ENCODE measurements at regions not wholly inside any gene's neighbourhood (a gene's known extent, or its start where the extent isn't known, plus 50 kb on each side); places are given as distances from the start of the nearest gene placed in this dataset.

DNA sequence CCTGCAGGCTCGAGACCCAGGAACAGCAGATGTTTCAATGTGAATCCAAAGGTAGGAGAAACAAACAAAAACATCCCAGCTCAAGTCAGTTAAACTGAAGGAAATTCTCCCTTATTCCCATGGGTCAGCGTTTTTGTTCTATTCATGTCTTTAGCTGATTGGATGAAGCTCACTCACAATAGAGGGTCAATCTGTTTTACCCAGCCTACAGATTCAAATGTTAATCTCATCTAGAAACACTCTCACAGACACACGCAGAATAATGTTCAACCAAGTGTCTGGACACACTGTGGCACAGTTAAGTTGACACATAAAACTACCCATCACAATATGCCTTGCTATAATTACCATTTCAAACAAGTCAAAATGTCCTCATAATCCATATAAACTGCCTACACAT, 180.6 kb upstream of the CDH8 start:
- Histone ChIP-seq H3K36me3 (no peaks in the 10 kb centered on the region), H3K27ac (no peak overlapping the region), H3K27me3 (ENCODE audit: insufficient read depth, low read depth, severe bottlenecking) (peaks cover 17% of the 10 kb centered on the region), H3K4me3 (ENCODE audit: low read depth, low read length) (no peak overlapping the region), H3K9me3 (ENCODE audit: severe bottlenecking) (no peaks in the 10 kb centered on the region)
- no peak for DNase-seq
- TF ChIP-seq, protein P1, sequence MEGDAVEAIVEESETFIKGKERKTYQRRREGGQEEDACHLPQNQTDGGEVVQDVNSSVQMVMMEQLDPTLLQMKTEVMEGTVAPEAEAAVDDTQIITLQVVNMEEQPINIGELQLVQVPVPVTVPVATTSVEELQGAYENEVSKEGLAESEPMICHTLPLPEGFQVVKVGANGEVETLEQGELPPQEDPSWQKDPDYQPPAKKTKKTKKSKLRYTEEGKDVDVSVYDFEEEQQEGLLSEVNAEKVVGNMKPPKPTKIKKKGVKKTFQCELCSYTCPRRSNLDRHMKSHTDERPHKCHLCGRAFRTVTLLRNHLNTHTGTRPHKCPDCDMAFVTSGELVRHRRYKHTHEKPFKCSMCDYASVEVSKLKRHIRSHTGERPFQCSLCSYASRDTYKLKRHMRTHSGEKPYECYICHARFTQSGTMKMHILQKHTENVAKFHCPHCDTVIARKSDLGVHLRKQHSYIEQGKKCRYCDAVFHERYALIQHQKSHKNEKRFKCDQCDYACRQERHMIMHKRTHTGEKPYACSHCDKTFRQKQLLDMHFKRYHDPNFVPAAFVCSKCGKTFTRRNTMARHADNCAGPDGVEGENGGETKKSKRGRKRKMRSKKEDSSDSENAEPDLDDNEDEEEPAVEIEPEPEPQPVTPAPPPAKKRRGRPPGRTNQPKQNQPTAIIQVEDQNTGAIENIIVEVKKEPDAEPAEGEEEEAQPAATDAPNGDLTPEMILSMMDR (IDR thresholded peaks at IDR 0.05; ENCODE audit: low read depth, low read length), result no peak

DNA sequence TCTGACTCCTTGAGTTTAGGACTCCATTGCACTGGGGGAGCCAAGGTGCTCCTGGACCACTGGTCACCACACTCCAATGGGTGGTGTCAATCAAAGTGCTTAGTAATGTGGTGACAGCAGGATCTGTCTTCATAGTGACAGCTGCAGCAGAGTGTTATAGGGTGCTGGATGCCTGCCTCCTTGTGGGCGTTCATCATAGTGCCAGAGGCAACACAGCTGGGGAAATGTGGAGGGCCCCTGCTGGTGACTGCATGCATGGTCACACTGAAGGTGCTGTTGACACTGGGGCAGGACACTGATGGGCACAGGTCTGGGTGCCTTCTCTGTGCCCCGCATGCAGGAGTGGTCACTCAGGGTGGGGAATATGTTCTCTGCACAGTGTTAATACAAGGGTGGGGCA, 177.5 kb upstream of the CDH8 start:
- TF ChIP-seq, protein P1 (IDR thresholded peaks at IDR 0.05; ENCODE audit: low read depth, low read length), result peak; percentile 55
- H3K36me3 ChIP-seq, result no peaks in the 10 kb centered on the region
- H3K4me3 ChIP-seq (ENCODE audit: low read depth, low read length), result no peak overlapping the region
- DNase-seq, result peak; percentile 9
- H3K27ac ChIP-seq, result no peak overlapping the region
- peaks cover 10% of the 10 kb centered on the region for H3K27me3 ChIP-seq (ENCODE audit: insufficient read depth, low read depth, severe bottlenecking)
- H3K9me3 ChIP-seq (ENCODE audit: severe bottlenecking), result no peaks in the 10 kb centered on the region

DNA sequence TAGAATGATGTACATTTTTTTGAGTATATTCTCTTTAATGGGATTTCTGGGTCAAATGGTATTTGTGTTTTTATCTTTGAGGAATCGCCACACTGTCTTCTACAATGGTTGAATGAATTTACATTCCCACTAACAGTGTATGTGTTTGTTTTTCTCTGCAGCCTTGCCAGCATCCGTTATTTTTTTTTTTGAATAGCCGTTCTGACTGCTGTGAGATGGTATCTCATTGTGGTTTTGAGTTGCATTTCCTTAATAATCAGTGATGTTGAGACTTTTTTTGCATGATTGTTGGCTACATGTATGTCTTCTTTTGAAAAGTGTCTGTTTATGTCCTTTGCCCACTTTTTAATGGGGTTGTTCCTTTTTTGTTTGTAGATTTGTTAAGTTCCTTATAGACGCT, 172.7 kb upstream of the CDH8 start:
- Histone ChIP-seq H3K9me3 (ENCODE audit: severe bottlenecking) (no peaks in the 10 kb centered on the region), H3K27ac (no peak overlapping the region), H3K4me3 (ENCODE audit: low read depth, low read length) (no peak overlapping the region), H3K27me3 (ENCODE audit: insufficient read depth, low read depth, severe bottlenecking) (peaks cover 8% of the 10 kb centered on the region), H3K36me3 (no peaks in the 10 kb centered on the region)
- TF ChIP-seq, protein P1 (IDR thresholded peaks at IDR 0.05; ENCODE audit: low read depth, low read length), result no peak
- no peak for DNase-seq

DNA sequence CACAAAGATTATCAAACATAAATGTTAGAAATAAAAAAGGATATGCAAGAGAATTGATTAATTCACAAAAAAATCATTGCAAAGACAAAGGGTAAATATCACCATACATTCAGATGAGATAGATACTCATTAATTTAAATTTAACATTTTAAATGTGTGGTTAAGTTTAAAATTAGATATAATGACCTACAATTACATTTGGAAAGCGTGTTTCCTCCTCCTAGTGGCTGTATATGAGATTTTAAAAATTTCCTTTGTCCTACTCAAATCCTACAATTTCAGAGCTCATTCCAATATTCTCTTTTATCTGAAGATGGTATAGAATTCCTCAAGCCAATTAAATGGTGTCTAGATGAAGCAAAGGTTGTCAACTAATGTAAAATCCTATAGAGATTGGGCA, 169.2 kb upstream of the CDH8 start:
- TF ChIP-seq, protein P1 (IDR thresholded peaks at IDR 0.05; ENCODE audit: low read depth, low read length), result no peak
- Histone ChIP-seq H3K27me3 (ENCODE audit: insufficient read depth, low read depth, severe bottlenecking) (peaks cover 31% of the 10 kb centered on the region), H3K27ac (no peak overlapping the region), H3K9me3 (ENCODE audit: severe bottlenecking) (no peaks in the 10 kb centered on the region), H3K4me3 (ENCODE audit: low read depth, low read length) (no peak overlapping the region), H3K36me3 (no peaks in the 10 kb centered on the region)
- no peak for DNase-seq

DNA sequence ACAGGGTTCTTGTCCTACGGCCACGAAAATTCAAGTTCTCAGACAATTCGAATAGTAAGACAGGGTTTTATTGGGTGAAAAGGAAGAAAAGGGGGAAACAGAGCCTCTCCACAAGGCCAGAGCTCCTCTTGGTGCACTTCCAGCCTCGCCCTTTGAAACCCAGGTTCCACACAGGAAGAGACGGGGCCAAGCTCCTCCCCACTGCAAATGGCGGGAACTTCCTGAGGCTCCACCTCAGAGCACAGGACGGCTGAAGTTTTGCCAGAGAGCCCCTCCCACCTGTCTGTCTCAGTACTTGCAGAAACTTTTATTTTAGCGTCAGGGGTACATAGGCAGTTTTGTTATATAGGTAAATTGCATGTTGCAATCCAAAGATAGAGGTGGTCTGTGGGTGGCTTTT, 165.7 kb upstream of the CDH8 start:
- DNase-seq, result no peak
- TF ChIP-seq, protein P1 (IDR thresholded peaks at IDR 0.05; ENCODE audit: low read depth, low read length), result no peak

DNA sequence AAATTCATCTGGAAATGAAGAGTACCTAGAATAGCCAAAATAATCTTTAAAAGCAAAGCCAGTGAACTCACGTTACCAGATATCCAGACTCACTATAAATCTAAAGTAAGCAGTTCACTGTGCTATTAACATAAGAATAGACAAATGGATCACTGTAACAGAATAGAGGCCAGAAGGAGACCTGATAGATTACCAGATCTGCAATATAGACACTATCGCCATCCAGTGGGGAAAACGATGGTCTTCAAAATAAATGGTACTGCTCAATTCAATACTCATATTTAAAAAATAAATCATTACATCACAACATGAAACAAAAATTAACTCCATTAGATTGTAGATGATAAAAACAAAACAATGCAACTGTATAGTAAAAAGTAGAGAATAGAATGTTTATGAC, 158.6 kb upstream of the CDH8 start:
- no peaks in the 10 kb centered on the region for H3K36me3 ChIP-seq
- H3K27me3 ChIP-seq (ENCODE audit: insufficient read depth, low read depth, severe bottlenecking), result peaks cover 23% of the 10 kb centered on the region
- H3K9me3 ChIP-seq (ENCODE audit: severe bottlenecking), result no peaks in the 10 kb centered on the region
- TF ChIP-seq, protein P1 (IDR thresholded peaks at IDR 0.05; ENCODE audit: low read depth, low read length), result no peak
- H3K4me3 ChIP-seq (ENCODE audit: low read depth, low read length), result no peak overlapping the region
- no peak overlapping the region for H3K27ac ChIP-seq
- DNase-seq, result no peak

More for the DNA sequence above, 165.7 kb upstream of the CDH8 start:
- H3K4me3 ChIP-seq (ENCODE audit: low read depth, low read length), result no peak overlapping the region
- no peaks in the 10 kb centered on the region for H3K9me3 ChIP-seq (ENCODE audit: severe bottlenecking)
- H3K27ac ChIP-seq, result no peak overlapping the region
- H3K27me3 ChIP-seq (ENCODE audit: insufficient read depth, low read depth, severe bottlenecking), result peaks cover 44% of the 10 kb centered on the region
- H3K36me3 ChIP-seq, result no peaks in the 10 kb centered on the region
